OCI-M2 (cell line): ENCODE measurements at regions not wholly inside any gene's neighbourhood (a gene's known extent, or its start where the extent isn't known, plus 50 kb on each side); places are given as distances from the start of the nearest gene placed in this dataset.

Experiments used
- DNase-seq: peaks from one replicate; lab custom pipeline; 2025; ENCODE audit not compliant: unreplicated experiment; lab: John Stamatoyannopoulos, UW

- no peak for DNase-seq
Observed at GRCh38 chr5:61779743-61780142, 447.7 kb downstream of the ZSWIM6 start.

- DNase-seq = no peak
Observed at GRCh38 chr5:61783481-61783880, 451.4 kb downstream of the ZSWIM6 start.

GRCh38 chr5:61784341-61784740, 452.3 kb downstream of the ZSWIM6 start:
- DNase-seq = no peak

GRCh38 chr5:61788548-61788947, 456.5 kb downstream of the ZSWIM6 start:
- no peak for DNase-seq

- no peak for DNase-seq
Observed at GRCh38 chr5:61790007-61790406, 457.9 kb downstream of the ZSWIM6 start.

- no peak for DNase-seq
Observed at GRCh38 chr5:61790678-61791077, 458.6 kb downstream of the ZSWIM6 start.

- no peak for DNase-seq
Observed at GRCh38 chr5:61796773-61797172, 464.7 kb downstream of the ZSWIM6 start.

- DNase-seq = no peak
Observed at GRCh38 chr5:61800450-61800849, 468.4 kb downstream of the ZSWIM6 start.

GRCh38 chr5:61801174-61801573, 469.1 kb downstream of the ZSWIM6 start:
- DNase-seq = no peak

- DNase-seq = no peak
Observed at GRCh38 chr5:61802456-61802855, 470.4 kb downstream of the ZSWIM6 start.

GRCh38 chr5:61805101-61805500, 473.0 kb downstream of the ZSWIM6 start:
- DNase-seq = no peak

- DNase-seq = no peak
Observed at GRCh38 chr5:61806491-61807020, 474.5 kb downstream of the ZSWIM6 start.

- DNase-seq = no peak
Observed at GRCh38 chr5:61808091-61808490, 476.0 kb downstream of the ZSWIM6 start.

- no peak for DNase-seq
Observed at GRCh38 chr5:61808909-61809308, 476.9 kb downstream of the ZSWIM6 start.

GRCh38 chr5:61809651-61810050, 477.6 kb downstream of the ZSWIM6 start:
- no peak for DNase-seq

- DNase-seq = no peak
Observed at GRCh38 chr5:61811052-61811451, 479.0 kb downstream of the ZSWIM6 start.

GRCh38 chr5:61813361-61813760, 481.3 kb downstream of the ZSWIM6 start:
- no peak for DNase-seq

GRCh38 chr5:61815339-61815738, 483.3 kb downstream of the ZSWIM6 start:
- DNase-seq = no peak

GRCh38 chr5:61816146-61816545, 484.1 kb downstream of the ZSWIM6 start:
- DNase-seq = no peak

GRCh38 chr5:61816585-61817450, 484.8 kb downstream of the ZSWIM6 start:
- DNase-seq = no peak

- DNase-seq = no peak
Observed at GRCh38 chr5:61817472-61818326, 485.6 kb downstream of the ZSWIM6 start.

GRCh38 chr5:61820836-61821235, 485.2 kb upstream of the KIF2A start:
- DNase-seq = no peak
